Mucosa of descending colon (tissue), 3 donors: ENCODE measurements at regions not wholly inside any gene's neighbourhood (a gene's known extent, or its start where the extent isn't known, plus 50 kb on each side); places are given as distances from the start of the nearest gene placed in this dataset.

ENCODE experiments used
- ATAC-seq: fragments of 200-7000 bp; cut with Tn5 transposase; one replicate; pipeline ENCODE4 v1.9.1; 2020; ENCODE audit warnings: mild to moderate bottlenecking, moderate library complexity
- DNase-seq, 3 donors: peaks; one replicate each; pipeline ENCODE4 v3.0.0-alpha.2; 2020
- H3K36me3 ChIP-seq: fragments of 200-600 bp; one replicate; pipeline ENCODE4 v1.8.0; 2021; ENCODE audit warnings: low read depth, mild to moderate bottlenecking
- H3K4me1 ChIP-seq: fragments of 200-600 bp; one replicate; pipeline ENCODE4 v1.8.0; 2021; ENCODE audit warnings: low read depth, mild to moderate bottlenecking
- H3K4me3 ChIP-seq: fragments of 200-600 bp; one replicate; pipeline ENCODE4 v1.8.0; 2021; ENCODE audit warnings: mild to moderate bottlenecking
- H3K9me3 ChIP-seq: fragments of 200-600 bp; one replicate; pipeline ENCODE4 v1.8.0; 2021; ENCODE audit warnings: mild to moderate bottlenecking
- intact Hi-C, 2 donors: fragments of 100-400 bp; cut with DNase I in 1 of 2; cut with micrococcal nuclease in 1 of 2; formaldehyde crosslinking; loops; one replicate each; pipeline versions ENCODE4 v1.11.0 to v1.11.1; 2022; cut with DNase I, micrococcal nuclease
- TF ChIP-seq, protein P1 (sequence below): fragments of 200-600 bp; IDR thresholded peaks from one replicate; pipeline ENCODE4 v1.8.0; 2022; ENCODE audit warnings: antibody characterized with exemption, mild to moderate bottlenecking
- donor health status: DM: no; HTN: no; CAD: no; lungs with moderate emphysema.
- donor health status: DM: no; HTN: no; CAD: no.
- donor health status: DM: no; HTN: yes; CAD: no.

DNA sequence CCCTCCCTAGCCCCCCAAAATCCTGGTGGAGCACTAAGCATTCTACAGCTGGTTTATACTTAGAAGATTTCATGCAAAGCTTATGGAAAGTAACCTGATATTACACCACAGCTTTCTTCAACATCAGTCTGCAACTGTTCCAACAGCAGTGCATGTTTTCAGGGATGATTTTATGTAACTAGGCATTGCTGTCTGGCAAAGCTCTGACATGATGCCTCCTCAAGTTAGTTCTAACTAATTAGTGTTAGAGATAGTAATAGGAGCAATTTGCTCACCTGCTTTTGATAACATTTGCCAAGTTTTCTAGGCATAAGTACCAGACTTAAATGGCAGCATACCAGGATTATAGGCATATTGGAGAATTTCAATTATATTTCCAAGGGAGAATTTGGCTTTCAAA, 330.3 kb upstream of the SGO1 start:
- H3K4me1 ChIP-seq: no peaks in the 10 kb centered on the region
- no peaks in the 10 kb centered on the region for H3K36me3 ChIP-seq
- no peak overlapping the region for H3K4me3 ChIP-seq
- peaks cover 3% of the 10 kb centered on the region for H3K9me3 ChIP-seq
- TF ChIP-seq, protein P1, sequence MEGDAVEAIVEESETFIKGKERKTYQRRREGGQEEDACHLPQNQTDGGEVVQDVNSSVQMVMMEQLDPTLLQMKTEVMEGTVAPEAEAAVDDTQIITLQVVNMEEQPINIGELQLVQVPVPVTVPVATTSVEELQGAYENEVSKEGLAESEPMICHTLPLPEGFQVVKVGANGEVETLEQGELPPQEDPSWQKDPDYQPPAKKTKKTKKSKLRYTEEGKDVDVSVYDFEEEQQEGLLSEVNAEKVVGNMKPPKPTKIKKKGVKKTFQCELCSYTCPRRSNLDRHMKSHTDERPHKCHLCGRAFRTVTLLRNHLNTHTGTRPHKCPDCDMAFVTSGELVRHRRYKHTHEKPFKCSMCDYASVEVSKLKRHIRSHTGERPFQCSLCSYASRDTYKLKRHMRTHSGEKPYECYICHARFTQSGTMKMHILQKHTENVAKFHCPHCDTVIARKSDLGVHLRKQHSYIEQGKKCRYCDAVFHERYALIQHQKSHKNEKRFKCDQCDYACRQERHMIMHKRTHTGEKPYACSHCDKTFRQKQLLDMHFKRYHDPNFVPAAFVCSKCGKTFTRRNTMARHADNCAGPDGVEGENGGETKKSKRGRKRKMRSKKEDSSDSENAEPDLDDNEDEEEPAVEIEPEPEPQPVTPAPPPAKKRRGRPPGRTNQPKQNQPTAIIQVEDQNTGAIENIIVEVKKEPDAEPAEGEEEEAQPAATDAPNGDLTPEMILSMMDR: no peak
- intact Hi-C loops: no loop called here
- ATAC-seq (no peak), DNase-seq (no peak)

DNA sequence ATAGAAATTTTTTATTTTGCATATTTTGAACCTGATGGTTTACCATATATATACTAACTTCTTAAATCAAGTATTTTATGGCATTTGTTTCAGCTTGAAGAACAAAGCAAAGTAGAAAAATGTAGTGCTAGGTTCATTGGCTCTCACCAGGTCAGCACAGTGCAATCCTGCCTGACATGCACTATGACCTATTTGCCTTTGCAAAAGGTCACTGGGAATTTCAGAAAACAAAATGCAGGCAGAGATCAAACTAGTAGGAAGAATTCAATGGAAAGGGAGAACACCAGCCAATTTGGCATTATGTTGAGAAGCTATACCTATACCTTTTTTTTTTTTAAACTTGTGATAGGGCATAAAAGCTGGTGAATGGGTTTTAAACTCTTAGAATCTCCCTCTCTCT, 329.8 kb upstream of the SGO1 start:
- intact Hi-C loops: no loop called here
- Histone ChIP-seq H3K4me1 (no peaks in the 10 kb centered on the region), H3K4me3 (no peak overlapping the region), H3K36me3 (no peaks in the 10 kb centered on the region), H3K9me3 (peaks cover 3% of the 10 kb centered on the region)
- no peak for ATAC-seq
- no peak for DNase-seq
- TF ChIP-seq, protein P1: no peak

DNA sequence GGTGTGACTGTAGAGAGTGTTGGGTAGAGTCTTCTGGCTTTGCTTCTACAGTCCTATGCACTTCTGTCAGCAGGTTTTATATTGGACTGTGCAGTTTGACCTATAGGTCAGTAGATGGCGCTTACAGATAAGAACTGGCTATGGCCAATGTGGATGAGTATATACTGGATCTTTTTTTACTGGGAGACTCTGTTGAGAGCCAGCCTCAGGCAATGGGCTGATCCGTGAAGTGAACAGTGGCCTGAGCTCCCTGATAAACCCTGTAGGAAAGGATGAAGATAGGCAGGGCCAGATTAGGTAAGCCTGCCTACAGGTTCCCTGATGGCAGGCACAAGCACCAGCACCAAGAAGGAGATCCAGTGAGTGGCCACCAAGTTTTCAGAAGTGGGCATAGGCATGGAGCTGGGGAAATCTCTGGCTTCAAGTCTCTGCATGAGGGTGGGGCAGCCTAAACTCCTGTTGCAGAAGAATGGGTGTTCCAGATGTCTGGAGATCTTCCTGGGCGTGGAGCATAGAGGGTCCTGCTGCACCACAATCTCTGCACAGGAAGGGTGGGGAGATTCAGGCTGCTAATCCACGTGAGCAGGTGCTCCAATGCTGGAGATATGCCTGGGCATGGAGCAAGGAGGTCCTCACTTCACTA, 326.0 kb upstream of the SGO1 start:
- no peak for DNase-seq
- ATAC-seq: peak; percentile 18
- intact Hi-C loops: no loop called here
- Histone ChIP-seq H3K4me1 (no peaks in the 10 kb centered on the region), H3K9me3 (peaks cover 12% of the 10 kb centered on the region), H3K36me3 (no peaks in the 10 kb centered on the region), H3K4me3 (no peak overlapping the region)
- TF ChIP-seq, protein P1: no peak

DNA sequence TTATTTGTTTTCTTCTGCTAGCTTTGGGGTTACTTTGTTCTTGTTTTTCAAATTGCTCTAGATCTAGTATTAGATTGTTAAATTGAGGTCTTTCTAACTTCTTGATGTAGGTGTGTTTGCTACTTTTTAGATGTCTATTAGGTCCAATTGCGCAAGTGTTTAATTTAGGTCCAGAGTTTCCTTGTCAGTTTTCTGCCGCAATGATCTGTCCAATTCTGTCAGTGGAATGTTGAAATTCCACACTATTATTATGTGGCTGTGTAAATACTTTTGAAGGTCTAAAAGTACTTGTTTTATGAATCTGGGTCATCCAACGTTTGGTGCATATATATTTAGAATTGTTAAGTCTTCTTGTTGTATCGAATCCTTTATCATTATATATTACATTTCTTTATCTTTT, 324.4 kb upstream of the SGO1 start:
- no peaks in the 10 kb centered on the region for H3K4me1 ChIP-seq
- TF ChIP-seq, protein P1: no peak
- DNase-seq (no peak), ATAC-seq (no peak)
- intact Hi-C loops: no loop called here
- no peaks in the 10 kb centered on the region for H3K36me3 ChIP-seq
- no peak overlapping the region for H3K4me3 ChIP-seq
- peaks cover 12% of the 10 kb centered on the region for H3K9me3 ChIP-seq

DNA sequence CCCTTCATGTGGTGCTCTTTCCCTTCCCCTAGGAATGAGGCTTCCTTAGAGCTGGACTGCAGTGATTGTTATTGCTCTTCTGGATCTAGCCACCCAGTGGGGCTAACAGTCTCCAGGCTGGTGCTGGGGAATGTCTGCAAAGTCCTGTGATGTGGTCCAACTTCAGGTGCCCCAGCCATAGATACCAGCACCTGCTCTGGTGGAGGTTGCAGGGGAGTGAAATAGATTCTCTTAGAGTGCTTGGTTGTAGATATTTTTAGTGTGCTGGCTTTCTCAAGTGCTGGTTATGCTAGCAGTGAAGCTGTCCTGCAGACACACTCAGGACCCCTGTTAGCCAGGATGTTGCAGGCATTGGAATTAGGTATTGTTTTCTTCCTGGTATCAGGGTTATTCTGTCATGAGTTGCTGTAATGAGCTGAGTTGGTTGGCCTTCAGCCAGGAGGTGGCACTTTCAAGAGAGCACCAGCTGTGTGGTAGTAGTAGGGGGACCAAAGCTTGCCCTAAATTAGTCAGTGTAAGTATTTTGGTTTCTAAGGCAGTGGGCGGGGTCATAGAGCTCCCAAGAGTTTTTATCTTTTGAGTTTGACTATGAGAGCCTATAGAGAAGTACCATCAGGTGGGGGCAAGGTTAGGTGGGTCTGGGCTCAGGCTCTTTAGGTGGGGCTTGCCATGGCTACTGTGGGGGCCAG, 317.5 kb upstream of the SGO1 start:
- Histone ChIP-seq H3K9me3 (peaks cover 18% of the 10 kb centered on the region), H3K4me1 (no peaks in the 10 kb centered on the region), H3K4me3 (no peak overlapping the region), H3K36me3 (no peaks in the 10 kb centered on the region)
- TF ChIP-seq, protein P1: no peak
- ATAC-seq (no peak), DNase-seq (no peak)
- intact Hi-C loops: no loop called here
